ENCODE measurements at regions not wholly inside any gene's neighbourhood (a gene's known extent, or its start where the extent isn't known, plus 50 kb on each side); places are given as distances from the start of the nearest gene placed in this dataset.

GRCh38 chr2:62570861-62571698 is 65.1 kb upstream of the TMEM17 start:
- TF ChIP-seq EZH2 (IDR thresholded peaks at IDR 0.05): no peak
- no peak for TF ChIP-seq POLR2AphosphoS5 (IDR thresholded peaks at IDR 0.05; ENCODE audit: borderline replicate concordance, low read depth, low read length)
- TF ChIP-seq FOXP2 (optimal IDR thresholded peaks at IDR 0.05; ENCODE audit: control extremely low read depth, extremely low read length, insufficient read depth): no peak

Measured in SK-N-MC (cell line).